ENCODE measurements at regions not wholly inside any gene's neighbourhood (a gene's known extent, or its start where the extent isn't known, plus 50 kb on each side); places are given as distances from the start of the nearest gene placed in this dataset.

DNA sequence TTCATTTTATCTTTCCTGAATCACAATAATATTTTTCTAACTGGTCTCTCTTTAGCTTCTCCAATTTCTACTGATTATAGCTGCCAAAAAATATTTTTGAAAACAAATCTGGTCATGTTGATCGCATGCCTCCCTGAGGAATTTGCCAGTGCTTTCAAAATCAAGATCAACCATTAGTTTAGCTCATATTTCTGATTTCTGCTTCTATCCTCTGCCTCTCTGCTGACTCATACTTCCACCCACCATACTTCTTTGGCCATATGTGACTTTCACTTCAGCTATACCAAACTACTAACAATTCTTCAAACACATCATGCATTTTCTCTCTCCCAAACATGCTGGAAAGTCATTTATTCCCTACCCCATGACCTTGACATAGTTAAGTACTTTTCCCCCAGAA, 636.5 kb downstream of the TLE1 start:
- Histone ChIP-seq H3K9me3 (ENCODE audit: control insufficient read depth, insufficient read depth, low read length) (no peaks in the 10 kb centered on the region), H3K79me2 (ENCODE audit: control insufficient read depth, low read length) (no peaks in the 10 kb centered on the region), H3K4me2 (ENCODE audit: low read length) (no peak overlapping the region), H3K9me2 (replicated peaks; ENCODE audit: control insufficient read depth, low read length) (no peaks in the 10 kb centered on the region), H3K4me1 (ENCODE audit: control insufficient read depth, low read length) (no peaks in the 10 kb centered on the region), H3K36me3 (ENCODE audit: control insufficient read depth, low read length) (no peaks in the 10 kb centered on the region), H3K27ac (ENCODE audit: low read depth, low read length) (no peak overlapping the region), H3K27me3 (ENCODE audit: control insufficient read depth, low read length) (no peaks in the 10 kb centered on the region), H4K20me1 (ENCODE audit: control insufficient read depth, insufficient read depth, low read depth, low read length) (no peaks in the 10 kb centered on the region), H3K4me3 (ENCODE audit: low read length) (no peak overlapping the region), H3F3A (ENCODE audit: control insufficient read depth, insufficient read depth) (no peaks in the 10 kb centered on the region)
- TF ChIP-seq EZH2phosphoT487 (IDR thresholded peaks at IDR 0.05; ENCODE audit: borderline replicate concordance, low read length) = no peak
- TF ChIP-seq, protein P1, sequence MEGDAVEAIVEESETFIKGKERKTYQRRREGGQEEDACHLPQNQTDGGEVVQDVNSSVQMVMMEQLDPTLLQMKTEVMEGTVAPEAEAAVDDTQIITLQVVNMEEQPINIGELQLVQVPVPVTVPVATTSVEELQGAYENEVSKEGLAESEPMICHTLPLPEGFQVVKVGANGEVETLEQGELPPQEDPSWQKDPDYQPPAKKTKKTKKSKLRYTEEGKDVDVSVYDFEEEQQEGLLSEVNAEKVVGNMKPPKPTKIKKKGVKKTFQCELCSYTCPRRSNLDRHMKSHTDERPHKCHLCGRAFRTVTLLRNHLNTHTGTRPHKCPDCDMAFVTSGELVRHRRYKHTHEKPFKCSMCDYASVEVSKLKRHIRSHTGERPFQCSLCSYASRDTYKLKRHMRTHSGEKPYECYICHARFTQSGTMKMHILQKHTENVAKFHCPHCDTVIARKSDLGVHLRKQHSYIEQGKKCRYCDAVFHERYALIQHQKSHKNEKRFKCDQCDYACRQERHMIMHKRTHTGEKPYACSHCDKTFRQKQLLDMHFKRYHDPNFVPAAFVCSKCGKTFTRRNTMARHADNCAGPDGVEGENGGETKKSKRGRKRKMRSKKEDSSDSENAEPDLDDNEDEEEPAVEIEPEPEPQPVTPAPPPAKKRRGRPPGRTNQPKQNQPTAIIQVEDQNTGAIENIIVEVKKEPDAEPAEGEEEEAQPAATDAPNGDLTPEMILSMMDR (IDR thresholded peaks at IDR 0.05; ENCODE audit: low read depth, low read length, poor library complexity, severe bottlenecking) = no peak

DNA sequence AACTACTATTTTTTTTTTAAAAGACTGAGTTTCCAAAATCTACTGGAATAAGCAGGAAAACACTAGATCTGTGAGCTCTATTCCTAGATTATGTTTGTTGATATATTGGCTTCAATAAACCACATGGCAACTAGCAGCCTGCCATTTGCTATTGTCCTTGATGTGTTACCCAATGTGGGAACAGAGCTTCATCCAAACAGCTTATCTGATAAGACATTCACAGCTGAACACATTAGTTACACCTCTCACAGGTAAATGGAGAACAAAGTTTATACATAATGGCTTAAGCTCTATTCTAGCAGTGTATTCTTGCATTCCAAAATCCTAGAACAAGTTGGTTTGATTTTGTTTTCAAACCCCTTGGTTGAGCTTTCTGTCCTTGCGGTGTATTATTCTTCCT, 642.1 kb downstream of the TLE1 start:
- no peak overlapping the region for H3K4me2 ChIP-seq (ENCODE audit: low read length)
- TF ChIP-seq, protein P1 (IDR thresholded peaks at IDR 0.05; ENCODE audit: low read depth, low read length, poor library complexity, severe bottlenecking) = no peak
- no peaks in the 10 kb centered on the region for H3K9me3 ChIP-seq (ENCODE audit: control insufficient read depth, insufficient read depth, low read length)
- H3K4me1 ChIP-seq (ENCODE audit: control insufficient read depth, low read length) = no peaks in the 10 kb centered on the region
- H3K27me3 ChIP-seq (ENCODE audit: control insufficient read depth, low read length) = no peaks in the 10 kb centered on the region
- H3F3A ChIP-seq (ENCODE audit: control insufficient read depth, insufficient read depth) = no peaks in the 10 kb centered on the region
- no peaks in the 10 kb centered on the region for H3K36me3 ChIP-seq (ENCODE audit: control insufficient read depth, low read length)
- H3K27ac ChIP-seq (ENCODE audit: low read depth, low read length) = no peak overlapping the region
- no peaks in the 10 kb centered on the region for H3K79me2 ChIP-seq (ENCODE audit: control insufficient read depth, low read length)
- no peak overlapping the region for H3K4me3 ChIP-seq (ENCODE audit: low read length)
- no peaks in the 10 kb centered on the region for H4K20me1 ChIP-seq (ENCODE audit: control insufficient read depth, insufficient read depth, low read depth, low read length)
- no peaks in the 10 kb centered on the region for H3K9me2 ChIP-seq (replicated peaks; ENCODE audit: control insufficient read depth, low read length)

DNA sequence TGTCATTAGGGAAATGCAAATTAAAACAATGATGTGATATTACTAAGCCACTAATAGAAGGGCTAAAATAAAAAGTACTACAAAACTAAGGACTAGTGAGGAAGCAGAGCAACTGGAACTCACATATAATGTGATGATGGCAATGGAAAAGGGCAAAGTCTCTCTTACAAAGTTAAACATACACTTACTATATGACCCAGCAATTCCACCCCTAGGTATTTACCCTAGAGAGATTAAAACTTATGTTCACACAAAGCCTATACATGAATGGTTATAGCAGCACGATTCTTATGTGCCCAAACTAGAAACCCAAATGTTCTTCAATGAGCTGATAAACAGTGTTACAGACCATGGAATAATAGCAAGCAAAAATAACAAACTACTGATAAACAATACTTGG, 643.7 kb downstream of the TLE1 start:
- no peaks in the 10 kb centered on the region for H3K79me2 ChIP-seq (ENCODE audit: control insufficient read depth, low read length)
- H3K27ac ChIP-seq (ENCODE audit: low read depth, low read length) = no peak overlapping the region
- no peaks in the 10 kb centered on the region for H4K20me1 ChIP-seq (ENCODE audit: control insufficient read depth, insufficient read depth, low read depth, low read length)
- H3F3A ChIP-seq (ENCODE audit: control insufficient read depth, insufficient read depth) = no peaks in the 10 kb centered on the region
- H3K9me3 ChIP-seq (ENCODE audit: control insufficient read depth, insufficient read depth, low read length) = no peaks in the 10 kb centered on the region
- no peak overlapping the region for H3K4me3 ChIP-seq (ENCODE audit: low read length)
- TF ChIP-seq EZH2phosphoT487 (IDR thresholded peaks at IDR 0.05; ENCODE audit: borderline replicate concordance, low read length) = no peak
- TF ChIP-seq, protein P1 (IDR thresholded peaks at IDR 0.05; ENCODE audit: low read depth, low read length, poor library complexity, severe bottlenecking) = no peak
- H3K36me3 ChIP-seq (ENCODE audit: control insufficient read depth, low read length) = no peaks in the 10 kb centered on the region
- H3K4me1 ChIP-seq (ENCODE audit: control insufficient read depth, low read length) = no peaks in the 10 kb centered on the region
- no peak overlapping the region for H3K4me2 ChIP-seq (ENCODE audit: low read length)
- H3K27me3 ChIP-seq (ENCODE audit: control insufficient read depth, low read length) = no peaks in the 10 kb centered on the region
- no peaks in the 10 kb centered on the region for H3K9me2 ChIP-seq (replicated peaks; ENCODE audit: control insufficient read depth, low read length)

DNA sequence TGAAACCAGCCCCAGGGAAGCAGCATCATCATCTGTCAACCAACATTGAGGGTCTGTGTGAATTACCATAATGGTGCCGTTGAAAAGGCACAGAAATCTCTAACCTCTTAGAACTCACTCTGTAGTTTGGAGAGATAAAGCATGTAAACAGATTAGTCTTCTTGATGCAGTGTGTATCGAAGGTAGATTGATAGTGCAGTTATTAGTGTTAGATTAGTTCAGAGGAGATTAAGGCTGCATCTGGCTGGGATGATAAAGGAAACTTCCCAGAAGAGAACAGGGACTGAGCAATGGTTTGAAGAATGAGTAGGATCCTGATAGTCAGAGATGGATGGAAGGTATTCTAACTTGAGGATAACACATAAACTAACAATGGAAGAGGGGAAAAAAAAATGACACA, 651.5 kb downstream of the TLE1 start:
- no peaks in the 10 kb centered on the region for H3K27me3 ChIP-seq (ENCODE audit: control insufficient read depth, low read length)

More for the DNA sequence above, 651.5 kb downstream of the TLE1 start:
- no peaks in the 10 kb centered on the region for H3F3A ChIP-seq (ENCODE audit: control insufficient read depth, insufficient read depth)
- H3K4me2 ChIP-seq (ENCODE audit: low read length) = no peak overlapping the region
- no peak overlapping the region for H3K4me3 ChIP-seq (ENCODE audit: low read length)
- no peak overlapping the region for H3K27ac ChIP-seq (ENCODE audit: low read depth, low read length)
- TF ChIP-seq, protein P1 (IDR thresholded peaks at IDR 0.05; ENCODE audit: low read depth, low read length, poor library complexity, severe bottlenecking) = no peak
- no peak for TF ChIP-seq EZH2phosphoT487 (IDR thresholded peaks at IDR 0.05; ENCODE audit: borderline replicate concordance, low read length)
- H3K79me2 ChIP-seq (ENCODE audit: control insufficient read depth, low read length) = no peaks in the 10 kb centered on the region
- H3K4me1 ChIP-seq (ENCODE audit: control insufficient read depth, low read length) = no peaks in the 10 kb centered on the region
- no peaks in the 10 kb centered on the region for H3K36me3 ChIP-seq (ENCODE audit: control insufficient read depth, low read length)
- no peaks in the 10 kb centered on the region for H3K9me3 ChIP-seq (ENCODE audit: control insufficient read depth, insufficient read depth, low read length)
- no peaks in the 10 kb centered on the region for H4K20me1 ChIP-seq (ENCODE audit: control insufficient read depth, insufficient read depth, low read depth, low read length)
- H3K9me2 ChIP-seq (replicated peaks; ENCODE audit: control insufficient read depth, low read length) = no peaks in the 10 kb centered on the region
